ENCODE measurements at regions not wholly inside any gene's neighbourhood (a gene's known extent, or its start where the extent isn't known, plus 50 kb on each side); places are given as distances from the start of the nearest gene placed in this dataset.
A peak's percentile ranks its signal among the peaks of the same experiment; 100 is the strongest.

- no peak for TF ChIP-seq ATF3 (IDR thresholded peaks at IDR 0.05; ENCODE audit: insufficient read depth, low read depth, low read length)
- no peak for TF ChIP-seq SRF (IDR thresholded peaks at IDR 0.05; ENCODE audit: low read depth, low read length)
- no peak for TF ChIP-seq RNF2 (IDR thresholded peaks at IDR 0.05; ENCODE audit: borderline replicate concordance, low read depth, low read length, missing control alignments, poor library complexity, severe bottlenecking)
- TF ChIP-seq GABPA (IDR thresholded peaks at IDR 0.05; ENCODE audit: borderline replicate concordance, insufficient read depth, low read length) = no peak
- no peak for TF ChIP-seq MAX (IDR thresholded peaks at IDR 0.05)
- TF ChIP-seq CBX8 (IDR thresholded peaks at IDR 0.05; ENCODE audit: borderline replicate concordance, low read depth, low read length) = no peak
- TF ChIP-seq CBX5 (IDR thresholded peaks at IDR 0.05; ENCODE audit: low read depth, low read length) = no peak
- no peak for TF ChIP-seq TBP (IDR thresholded peaks at IDR 0.05; ENCODE audit: low read depth, low read length)
- peak; percentile 75; the same call in 1 of the 2 replicates for TF ChIP-seq EGR1 (IDR thresholded peaks at IDR 0.05; ENCODE audit: borderline replicate concordance, low read depth, low read length)
- TF ChIP-seq CEBPB (IDR thresholded peaks at IDR 0.05; ENCODE audit: low read depth, low read length) = no peak
- no peak for TF ChIP-seq E2F6 (IDR thresholded peaks at IDR 0.05)
- no peak for TF ChIP-seq RBBP5 (IDR thresholded peaks at IDR 0.05; ENCODE audit: borderline replicate concordance, low read depth, low read length)
- TF ChIP-seq SIX5 (IDR thresholded peaks at IDR 0.05; ENCODE audit: low read depth, low read length) = no peak
- peak; percentile 32; the same call in 1 of the 2 replicates for TF ChIP-seq YY1 (IDR thresholded peaks at IDR 0.05; ENCODE audit: low read depth, low read length)
- TF ChIP-seq BRCA1 (IDR thresholded peaks at IDR 0.05; ENCODE audit: low read depth, low read length) = no peak
Observed at GRCh38 chr15:96087180-96087884, 243.2 kb upstream of the NR2F2 start (continued).

Data from H1 (cell line).